ENCODE measurements at regions not wholly inside any gene's neighbourhood (a gene's known extent, or its start where the extent isn't known, plus 50 kb on each side); places are given as distances from the start of the nearest gene placed in this dataset.

DNA sequence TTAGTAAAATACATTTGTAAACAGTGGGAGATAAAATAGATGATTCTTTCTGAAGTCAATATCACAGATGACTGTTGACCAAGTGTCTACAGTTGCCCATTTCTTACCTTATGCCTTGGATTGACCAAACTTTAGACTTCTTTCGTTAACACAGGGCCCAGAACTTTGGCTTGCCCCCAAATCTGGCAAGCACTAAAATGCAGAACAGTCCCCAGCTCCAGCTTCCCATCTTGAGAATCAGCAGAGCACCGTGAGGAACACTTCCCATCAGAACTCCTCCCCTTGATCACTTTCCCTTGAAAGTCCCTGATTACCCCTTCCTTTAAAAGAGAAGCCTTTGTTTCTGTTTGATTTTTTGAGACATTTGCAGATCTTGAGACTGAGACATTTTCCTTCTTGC is 1039.9 kb downstream of the TLE1 start:
- in situ Hi-C loops (cut with MboI; ENCODE audit: low sequenced_read_pairs, unreplicated experiment), result no loop called here
- TF ChIP-seq, protein P1, sequence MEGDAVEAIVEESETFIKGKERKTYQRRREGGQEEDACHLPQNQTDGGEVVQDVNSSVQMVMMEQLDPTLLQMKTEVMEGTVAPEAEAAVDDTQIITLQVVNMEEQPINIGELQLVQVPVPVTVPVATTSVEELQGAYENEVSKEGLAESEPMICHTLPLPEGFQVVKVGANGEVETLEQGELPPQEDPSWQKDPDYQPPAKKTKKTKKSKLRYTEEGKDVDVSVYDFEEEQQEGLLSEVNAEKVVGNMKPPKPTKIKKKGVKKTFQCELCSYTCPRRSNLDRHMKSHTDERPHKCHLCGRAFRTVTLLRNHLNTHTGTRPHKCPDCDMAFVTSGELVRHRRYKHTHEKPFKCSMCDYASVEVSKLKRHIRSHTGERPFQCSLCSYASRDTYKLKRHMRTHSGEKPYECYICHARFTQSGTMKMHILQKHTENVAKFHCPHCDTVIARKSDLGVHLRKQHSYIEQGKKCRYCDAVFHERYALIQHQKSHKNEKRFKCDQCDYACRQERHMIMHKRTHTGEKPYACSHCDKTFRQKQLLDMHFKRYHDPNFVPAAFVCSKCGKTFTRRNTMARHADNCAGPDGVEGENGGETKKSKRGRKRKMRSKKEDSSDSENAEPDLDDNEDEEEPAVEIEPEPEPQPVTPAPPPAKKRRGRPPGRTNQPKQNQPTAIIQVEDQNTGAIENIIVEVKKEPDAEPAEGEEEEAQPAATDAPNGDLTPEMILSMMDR (IDR thresholded peaks at IDR 0.05; ENCODE audit: borderline replicate concordance, control extremely low read depth, extremely low read depth, insufficient read depth, missing control alignments), result no peak
- no peak for DNase-seq (ENCODE audit: low spot score)

DNA sequence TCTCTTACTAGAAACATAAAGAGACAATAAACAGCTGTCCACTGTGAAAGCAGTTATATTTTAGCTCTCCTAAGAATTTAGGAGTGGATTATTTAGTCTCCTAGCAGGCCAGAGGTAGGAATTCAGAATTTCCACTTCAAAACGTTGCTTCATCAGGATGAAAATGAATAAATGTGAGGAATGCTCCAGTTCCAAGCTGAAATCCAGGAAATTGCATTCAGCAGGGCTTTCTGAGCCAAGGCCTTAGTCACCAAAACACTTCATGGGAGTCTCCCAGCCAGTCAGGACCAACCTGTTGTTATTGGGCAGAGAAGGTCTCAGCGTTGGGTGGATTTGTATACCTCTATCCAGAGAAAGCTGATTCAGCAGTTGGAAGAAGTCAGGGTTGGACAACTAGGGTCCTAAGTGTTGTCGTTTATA is 1040.3 kb downstream of the TLE1 start:
- in situ Hi-C loops (cut with MboI; ENCODE audit: low sequenced_read_pairs, unreplicated experiment), result no loop called here
- TF ChIP-seq, protein P1 (IDR thresholded peaks at IDR 0.05; ENCODE audit: borderline replicate concordance, control extremely low read depth, extremely low read depth, insufficient read depth, missing control alignments), result no peak
- DNase-seq (ENCODE audit: low spot score), result no peak

DNA sequence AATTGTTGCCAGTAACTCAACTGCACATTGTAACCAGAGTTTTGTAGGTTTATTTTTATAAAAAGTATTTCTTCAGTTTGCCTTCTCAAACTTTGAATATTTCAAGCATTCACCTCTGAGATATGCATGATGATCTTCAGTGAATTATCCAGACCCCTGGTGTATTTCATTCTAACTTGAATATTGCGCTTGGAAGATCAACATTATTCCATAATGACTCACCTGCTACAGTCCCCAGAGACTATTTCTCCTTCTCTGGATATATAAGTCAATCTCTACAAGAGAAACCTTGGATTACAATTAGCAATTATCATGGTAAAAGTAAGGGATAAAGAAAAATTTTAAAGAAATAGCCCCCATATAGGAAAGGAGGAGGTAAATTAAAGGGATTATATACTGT is 1041.0 kb downstream of the TLE1 start:
- no peak for DNase-seq (ENCODE audit: low spot score)
- TF ChIP-seq, protein P1 (IDR thresholded peaks at IDR 0.05; ENCODE audit: borderline replicate concordance, control extremely low read depth, extremely low read depth, insufficient read depth, missing control alignments), result no peak
- in situ Hi-C loops (cut with MboI; ENCODE audit: low sequenced_read_pairs, unreplicated experiment), result no loop called here

DNA sequence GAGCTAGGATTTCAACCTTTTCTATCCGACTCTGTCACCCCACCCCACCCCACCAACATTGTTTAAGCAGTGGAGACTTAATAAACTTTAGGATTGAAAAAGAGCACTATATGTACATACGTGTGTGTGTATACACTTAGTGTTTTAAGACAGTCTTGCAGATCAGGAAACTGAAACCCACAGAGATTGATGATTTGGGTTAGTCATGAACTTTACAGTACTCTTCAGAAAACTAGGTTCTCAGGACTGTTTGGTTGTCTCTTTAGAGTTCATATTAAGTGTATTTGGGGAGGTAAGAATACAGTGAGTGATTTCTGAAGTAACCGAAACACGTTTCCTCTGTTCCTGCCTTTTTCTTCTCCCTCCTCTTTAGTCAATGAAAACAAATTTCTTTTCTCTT is 1043.1 kb downstream of the TLE1 start:
- no peak for DNase-seq (ENCODE audit: low spot score)
- TF ChIP-seq, protein P1 (IDR thresholded peaks at IDR 0.05; ENCODE audit: borderline replicate concordance, control extremely low read depth, extremely low read depth, insufficient read depth, missing control alignments), result no peak
- in situ Hi-C loops (cut with MboI; ENCODE audit: low sequenced_read_pairs, unreplicated experiment), result no loop called here

DNA sequence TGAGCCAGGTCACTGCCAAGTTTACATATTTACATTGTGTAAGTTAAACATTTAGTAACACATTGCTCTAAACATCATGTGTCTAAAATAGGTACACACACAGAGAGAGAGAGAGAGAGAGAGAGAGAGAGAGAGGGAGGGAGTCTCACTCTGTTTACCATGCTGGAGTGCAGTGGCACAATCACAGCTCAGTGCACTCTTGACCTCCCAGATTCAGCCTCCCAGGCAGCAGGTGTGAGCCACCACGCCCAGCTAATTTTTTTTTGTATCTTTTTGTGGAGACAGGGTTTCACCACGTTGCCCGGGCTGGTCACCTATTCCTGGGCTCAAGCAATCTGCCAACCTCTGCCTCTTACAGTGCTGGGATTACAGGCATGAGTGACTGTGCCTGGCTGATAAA is 1045.3 kb downstream of the TLE1 start:
- in situ Hi-C loops (cut with MboI; ENCODE audit: low sequenced_read_pairs, unreplicated experiment), result no loop called here
- no peak for DNase-seq (ENCODE audit: low spot score)
- TF ChIP-seq, protein P1 (IDR thresholded peaks at IDR 0.05; ENCODE audit: borderline replicate concordance, control extremely low read depth, extremely low read depth, insufficient read depth, missing control alignments), result no peak

DNA sequence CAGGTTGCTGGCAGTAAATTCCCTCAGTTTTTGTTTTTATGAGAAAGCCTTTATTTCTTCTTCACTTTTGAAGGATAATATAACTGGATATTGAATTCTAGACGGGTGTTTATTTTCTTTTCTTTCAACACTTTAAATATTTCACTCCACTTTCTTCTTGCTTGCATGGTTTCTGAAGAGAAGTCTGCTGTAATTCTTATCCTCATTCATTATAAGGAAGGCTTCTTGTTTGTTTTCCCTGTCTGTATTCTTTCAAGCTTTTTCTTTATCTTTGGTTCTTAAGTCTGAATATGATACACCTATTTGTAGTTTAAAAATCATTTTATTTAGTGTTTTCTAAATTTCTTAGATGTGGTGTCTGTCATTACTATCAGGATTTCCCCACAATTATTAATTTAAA is 1054.3 kb downstream of the TLE1 start:
- TF ChIP-seq, protein P1 (IDR thresholded peaks at IDR 0.05; ENCODE audit: borderline replicate concordance, control extremely low read depth, extremely low read depth, insufficient read depth, missing control alignments), result no peak
- in situ Hi-C loops (cut with MboI; ENCODE audit: low sequenced_read_pairs, unreplicated experiment), result no loop called here
- DNase-seq (ENCODE audit: low spot score), result no peak

DNA sequence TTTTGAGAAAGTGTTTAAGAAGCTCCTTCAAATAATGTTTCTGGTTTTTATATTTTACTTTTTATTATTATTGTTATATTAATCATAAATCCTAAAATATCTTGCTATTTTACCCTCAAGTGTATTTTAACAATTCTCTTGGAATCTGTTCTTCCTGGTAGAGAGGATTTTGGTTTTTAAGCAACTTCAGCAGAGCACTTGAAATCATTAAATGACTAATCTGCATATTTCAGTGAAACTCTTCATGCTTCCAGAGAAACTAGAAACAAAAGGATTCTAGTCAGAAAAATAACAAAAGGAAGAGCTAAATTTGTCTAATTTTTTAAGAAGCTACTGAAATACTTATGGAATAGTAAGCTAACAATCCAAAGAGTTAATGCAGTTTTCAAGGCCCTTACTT is 1057.3 kb downstream of the TLE1 start:
- DNase-seq (ENCODE audit: low spot score), result no peak
- TF ChIP-seq, protein P1 (IDR thresholded peaks at IDR 0.05; ENCODE audit: borderline replicate concordance, control extremely low read depth, extremely low read depth, insufficient read depth, missing control alignments), result no peak
- in situ Hi-C loops (cut with MboI; ENCODE audit: low sequenced_read_pairs, unreplicated experiment), result no loop called here

Measured in GM13976 (cell line).